Neutrophil (primary cell): ENCODE measurements at regions not wholly inside any gene's neighbourhood (a gene's known extent, or its start where the extent isn't known, plus 50 kb on each side); places are given as distances from the start of the nearest gene placed in this dataset.
"Not testable (repeated sequence)": the region's sequence is repeated elsewhere in the genome, so short reads cannot be mapped to it uniquely, and the experiment has no call there.

Experiments used
- H3K27ac ChIP-seq: fragments of 200-600 bp; sonication (generic); 2 replicates; pipeline ENCODE4 v1.5.1; 2016; ENCODE audit warnings: mild to moderate bottlenecking, moderate library complexity
- H3K27me3 ChIP-seq: fragments of 200-600 bp; sonication (generic); 2 replicates; pipeline ENCODE4 v1.6.0; 2016; ENCODE audit warnings: mild to moderate bottlenecking
- H3K36me3 ChIP-seq: fragments of 200-600 bp; sonication (generic); 2 replicates; pipeline ENCODE4 v1.5.1; 2017
- H3K4me1 ChIP-seq, 2 experiments: fragments of 200-600 bp in 1 of 2; sonication (generic) in 1 of 2; 1 replicate in 1 of 2; 2 replicates in 1 of 2; pipeline versions ENCODE4 v1.5.1 to v1.6.1; 2013 to 2016; ENCODE audit warnings: low read depth in 1 of 2, low read length in 1 of 2, mild to moderate bottlenecking in 1 of 2, moderate library complexity in 1 of 2; ENCODE audit not compliant: control insufficient read depth in 1 of 2, insufficient read depth in 1 of 2
- H3K4me3 ChIP-seq, 2 experiments: fragments of 200-600 bp in 1 of 2; sonication (generic) in 1 of 2; 1 replicate in 1 of 2; 2 replicates in 1 of 2; pipeline ENCODE4 v1.5.1; 2013 to 2016; ENCODE audit warnings: low read depth in 1 of 2, low read length in 1 of 2, mild to moderate bottlenecking in 1 of 2, moderate library complexity in 1 of 2
- H3K9me3 ChIP-seq: fragments of 200-600 bp; sonication (generic); 2 replicates; pipeline ENCODE4 v1.5.1; 2016
- CTCF ChIP-seq: fragments of 200-600 bp; sonication (generic); IDR thresholded peaks from 2 replicates; pipeline ENCODE4 v1.5.1; 2016; ENCODE audit warnings: antibody characterized with exemption

DNA sequence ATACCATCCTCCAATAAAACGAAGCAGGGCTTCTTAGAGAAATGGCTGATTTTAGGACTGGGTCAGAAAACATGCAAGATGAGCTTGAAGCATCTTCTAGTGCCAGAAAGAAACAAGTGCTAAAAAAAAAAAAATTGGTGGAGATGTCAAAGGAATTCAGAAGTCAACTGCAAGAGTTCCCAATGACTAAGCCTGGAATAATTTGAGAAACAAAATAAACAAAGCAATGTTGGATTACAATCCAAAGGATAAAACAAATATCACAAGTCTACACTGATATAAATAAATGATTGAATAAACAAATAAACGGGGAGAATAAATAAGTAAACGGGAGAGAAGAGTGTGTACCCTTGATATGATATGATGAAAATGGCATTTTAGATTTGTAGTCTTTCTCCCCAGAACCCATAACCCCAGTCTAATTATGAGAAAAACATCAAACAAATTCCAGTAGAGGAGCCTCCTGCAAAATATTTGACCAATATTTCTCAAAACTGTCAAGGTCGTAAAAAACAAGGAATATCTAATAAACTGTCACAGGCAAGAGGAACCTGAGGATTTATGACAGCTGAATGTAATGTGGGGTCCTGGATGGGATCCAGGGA, 63.5 kb upstream of the CCL21 start:
- Histone ChIP-seq H3K27ac (no peak overlapping the region), H3K4me3 (no peak overlapping the region), H3K9me3 (no peaks in the 10 kb centered on the region), H3K27me3 (peaks cover 31% of the 10 kb centered on the region), H3K4me1 (peaks cover 0 to 5% of the 10 kb centered on the region in 2 experiments), H3K36me3 (no peaks in the 10 kb centered on the region)
- TF ChIP-seq CTCF, result no peak

DNA sequence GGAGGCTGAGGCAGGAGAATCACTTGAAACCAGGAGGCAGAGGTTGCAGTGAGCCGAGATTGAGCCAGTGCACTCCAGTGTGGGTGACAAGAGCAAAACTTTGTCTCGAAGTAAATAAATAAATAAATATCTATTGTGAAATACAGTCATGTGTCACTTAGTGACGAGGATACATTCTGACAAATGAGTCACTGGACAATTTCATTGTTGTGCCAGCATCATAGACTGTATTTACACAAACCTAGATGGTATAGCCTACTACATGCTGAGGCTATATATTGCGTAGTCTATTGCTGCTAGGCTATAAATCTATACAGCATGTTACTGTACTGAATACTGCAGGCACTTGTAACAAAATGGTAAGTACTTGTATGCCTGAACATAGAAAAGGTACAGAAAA, 61.1 kb upstream of the CCL21 start:
- no peaks in the 10 kb centered on the region for H3K4me1 ChIP-seq
- no peaks in the 10 kb centered on the region for H3K9me3 ChIP-seq
- TF ChIP-seq CTCF, result no peak
- no peak overlapping the region for H3K27ac ChIP-seq
- peaks cover 31% of the 10 kb centered on the region for H3K27me3 ChIP-seq
- H3K36me3 ChIP-seq, result no peaks in the 10 kb centered on the region
- H3K4me3 ChIP-seq, result no peak overlapping the region

GRCh38 chr9:34767087-34767486, 57.2 kb upstream of the CCL21 start:
- H3K9me3 ChIP-seq, H3K36me3 ChIP-seq, H3K27ac ChIP-seq, H3K4me3 ChIP-seq, H3K4me1 ChIP-seq: not testable (repeated sequence)
- H3K27me3 ChIP-seq, result peaks cover 25% of the 10 kb centered on the region

GRCh38 chr9:34760196-34761040, 50.5 kb upstream of the CCL21 start:
- not testable (repeated sequence) for H3K27ac ChIP-seq, H3K4me3 ChIP-seq, H3K9me3 ChIP-seq, H3K36me3 ChIP-seq, H3K4me1 ChIP-seq
- peaks cover 55% of the 10 kb centered on the region for H3K27me3 ChIP-seq
